Tibial nerve (tissue), 4 donors: ENCODE measurements at regions not wholly inside any gene's neighbourhood (a gene's known extent, or its start where the extent isn't known, plus 50 kb on each side); places are given as distances from the start of the nearest gene placed in this dataset.

Source experiments
- DNase-seq, 2 donors: peaks; one replicate each; pipeline ENCODE4 v3.0.0-alpha.2; 2019; ENCODE audit warnings: low spot score in 2 of 2
- H3K27ac ChIP-seq, 4 donors: fragments of 200-600 bp; sonication (generic) in 3 of 4; one replicate each; pipeline ENCODE4 v1.5.1; 2017 to 2019; ENCODE audit warnings: mild to moderate bottlenecking in 1 of 4
- H3K27me3 ChIP-seq, 2 donors: fragments of 200-600 bp; sonication (generic) in 1 of 2; one replicate each; pipeline versions ENCODE4 v1.5.1 to v1.6.0; 2017 to 2019
- H3K36me3 ChIP-seq, 3 donors: fragments of 200-600 bp; sonication (generic); one replicate each; pipeline ENCODE4 v1.5.1; 2018 to 2019
- H3K4me1 ChIP-seq, 4 donors: fragments of 200-600 bp; sonication (generic) in 3 of 4; one replicate each; pipeline ENCODE4 v1.5.1; 2017 to 2019
- H3K4me3 ChIP-seq, 4 donors: fragments of 200-600 bp; sonication (generic) in 3 of 4; one replicate each; pipeline ENCODE4 v1.5.1; 2017 to 2019; ENCODE audit warnings: mild to moderate bottlenecking in 1 of 4, moderate library complexity in 1 of 4
- H3K9me3 ChIP-seq, 4 donors: fragments of 200-600 bp; sonication (generic) in 3 of 4; one replicate each; pipeline ENCODE4 v1.5.1; 2017 to 2019
- CTCF ChIP-seq, 5 experiments: fragments of 200-600 bp in 3 of 5; fragments of 450-650 bp in 2 of 5; sonication (generic) in 3 of 5; IDR thresholded peaks; one replicate each; pipeline ENCODE4 v1.5.1; 2016 to 2019; ENCODE audit warnings: antibody characterized with exemption in 5 of 5, mild to moderate bottlenecking in 3 of 5, moderate library complexity in 2 of 5
- EP300 ChIP-seq, 2 donors: sonication (generic); formaldehyde crosslinking; IDR thresholded peaks; one replicate each; pipeline ENCODE4 v1.6.1; 2017; ENCODE audit warnings: antibody characterized with exemption in 2 of 2, mild to moderate bottlenecking in 1 of 2
- POLR2A ChIP-seq, 2 donors: fragments of 450-650 bp; IDR thresholded peaks; one replicate each; pipeline ENCODE4 v1.6.1; 2017; ENCODE audit warnings: antibody characterized with exemption in 2 of 2, mild to moderate bottlenecking in 2 of 2, moderate library complexity in 2 of 2
- WGBS, 2 donors: methylation state at CpG; one replicate each; pipeline ENCODE4 v1.1.5; 2018; 5-methylcytosine and 5-hydroxymethylcytosine counted together

- peaks cover 0 to 36% of the 10 kb centered on the region in 2 donors for H3K27me3 ChIP-seq
- H3K36me3 ChIP-seq: no peaks in the 10 kb centered on the region
- H3K4me1 ChIP-seq: peaks cover 0 to 29% (median 0%) of the 10 kb centered on the region in 4 donors
- H3K9me3 ChIP-seq: no peaks in the 10 kb centered on the region
- 1% methylated on average over 29 to 35 of the region's 44 CpGs for WGBS, 2 donors
- H3K27ac ChIP-seq: peak overlapping the region in 2 of 4 donors; percentile 7 to 79
- H3K4me3 ChIP-seq: peak overlapping the region; percentile 42 to 65 (median 46)
- DNase-seq: no peak
- TF ChIP-seq POLR2A (IDR thresholded peaks at IDR 0.05) (no peak), EP300 (IDR thresholded peaks at IDR 0.05) (no peak), CTCF (IDR thresholded peaks at IDR 0.05) (no peak)
These were observed 2183.9 kb upstream of the TENM3 start for GRCh38 chr4:180059216-180059881.

- no peak for DNase-seq
- Histone ChIP-seq H3K4me3 (peak overlapping the region in 3 of 4 donors; percentile 42 to 65 (median 45)), H3K4me1 (peaks cover 0 to 29% (median 0%) of the 10 kb centered on the region in 4 donors), H3K27me3 (peaks cover 0 to 36% of the 10 kb centered on the region in 2 donors), H3K9me3 (no peaks in the 10 kb centered on the region), H3K36me3 (no peaks in the 10 kb centered on the region), H3K27ac (no peak overlapping the region)
- WGBS, 2 donors: 19 to 25% methylated on average over 6 of the region's 6 CpGs
- no peak for TF ChIP-seq EP300 (IDR thresholded peaks at IDR 0.05)
- TF ChIP-seq POLR2A (IDR thresholded peaks at IDR 0.05): no peak
- TF ChIP-seq CTCF (IDR thresholded peaks at IDR 0.05): no peak
These were observed 2182.9 kb upstream of the TENM3 start for GRCh38 chr4:180060159-180060889.

GRCh38 chr4:180081072-180081471, 2162.1 kb upstream of the TENM3 start:
- 80 to 87% methylated on average over 2 of the region's 2 CpGs for whole genome bisulfite sequencing, 2 donors
- Histone ChIP-seq H3K27ac (no peak overlapping the region), H3K27me3 (no peaks in the 10 kb centered on the region), H3K4me3 (no peak overlapping the region), H3K4me1 (no peaks in the 10 kb centered on the region), H3K9me3 (no peaks in the 10 kb centered on the region), H3K36me3 (no peaks in the 10 kb centered on the region)
- DNase-seq: no peak
- TF ChIP-seq CTCF (IDR thresholded peaks at IDR 0.05): no peak
- no peak for TF ChIP-seq EP300 (IDR thresholded peaks at IDR 0.05)
- no peak for TF ChIP-seq POLR2A (IDR thresholded peaks at IDR 0.05)

GRCh38 chr4:180084561-180084960, 2158.6 kb upstream of the TENM3 start:
- TF ChIP-seq POLR2A (IDR thresholded peaks at IDR 0.05): no peak
- TF ChIP-seq EP300 (IDR thresholded peaks at IDR 0.05): no peak
- TF ChIP-seq CTCF (IDR thresholded peaks at IDR 0.05): no peak
- Histone ChIP-seq H3K36me3 (no peaks in the 10 kb centered on the region), H3K4me3 (no peak overlapping the region), H3K27me3 (no peaks in the 10 kb centered on the region), H3K9me3 (no peaks in the 10 kb centered on the region), H3K4me1 (no peaks in the 10 kb centered on the region), H3K27ac (no peak overlapping the region)
- WGBS, 2 donors: 32 to 39% methylated on average over 4 of the region's 4 CpGs
- DNase-seq: no peak

GRCh38 chr4:180086480-180087190, 2156.6 kb upstream of the TENM3 start:
- H3K36me3 ChIP-seq: no peaks in the 10 kb centered on the region
- no peaks in the 10 kb centered on the region for H3K4me1 ChIP-seq
- no peak overlapping the region for H3K4me3 ChIP-seq
- DNase-seq: no peak
- no peak for TF ChIP-seq CTCF (IDR thresholded peaks at IDR 0.05)
- TF ChIP-seq POLR2A (IDR thresholded peaks at IDR 0.05): no peak
- TF ChIP-seq EP300 (IDR thresholded peaks at IDR 0.05): no peak
- H3K27me3 ChIP-seq: no peaks in the 10 kb centered on the region
- WGBS, 2 donors: 0% methylated on average over 2 of the region's 2 CpGs
- no peaks in the 10 kb centered on the region for H3K9me3 ChIP-seq
- H3K27ac ChIP-seq: no peak overlapping the region
